ENCODE measurements at regions not wholly inside any gene's neighbourhood (a gene's known extent, or its start where the extent isn't known, plus 50 kb on each side); places are given as distances from the start of the nearest gene placed in this dataset.

- H3K4me3 ChIP-seq (ENCODE audit: low read depth, low read length) = no peak overlapping the region
- no peak for DNase-seq (ENCODE audit: low read depth)
- TF ChIP-seq, protein P1, sequence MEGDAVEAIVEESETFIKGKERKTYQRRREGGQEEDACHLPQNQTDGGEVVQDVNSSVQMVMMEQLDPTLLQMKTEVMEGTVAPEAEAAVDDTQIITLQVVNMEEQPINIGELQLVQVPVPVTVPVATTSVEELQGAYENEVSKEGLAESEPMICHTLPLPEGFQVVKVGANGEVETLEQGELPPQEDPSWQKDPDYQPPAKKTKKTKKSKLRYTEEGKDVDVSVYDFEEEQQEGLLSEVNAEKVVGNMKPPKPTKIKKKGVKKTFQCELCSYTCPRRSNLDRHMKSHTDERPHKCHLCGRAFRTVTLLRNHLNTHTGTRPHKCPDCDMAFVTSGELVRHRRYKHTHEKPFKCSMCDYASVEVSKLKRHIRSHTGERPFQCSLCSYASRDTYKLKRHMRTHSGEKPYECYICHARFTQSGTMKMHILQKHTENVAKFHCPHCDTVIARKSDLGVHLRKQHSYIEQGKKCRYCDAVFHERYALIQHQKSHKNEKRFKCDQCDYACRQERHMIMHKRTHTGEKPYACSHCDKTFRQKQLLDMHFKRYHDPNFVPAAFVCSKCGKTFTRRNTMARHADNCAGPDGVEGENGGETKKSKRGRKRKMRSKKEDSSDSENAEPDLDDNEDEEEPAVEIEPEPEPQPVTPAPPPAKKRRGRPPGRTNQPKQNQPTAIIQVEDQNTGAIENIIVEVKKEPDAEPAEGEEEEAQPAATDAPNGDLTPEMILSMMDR (IDR thresholded peaks at IDR 0.05; ENCODE audit: low read depth, low read length, missing control alignments) = no peak
- in situ Hi-C loops (cut with HindIII; ENCODE audit: low sequenced_read_pairs) = no loop called here
These were observed 54.5 kb upstream of the BTC start for GRCh38 chr4:74848774-74849173.

DNA sequence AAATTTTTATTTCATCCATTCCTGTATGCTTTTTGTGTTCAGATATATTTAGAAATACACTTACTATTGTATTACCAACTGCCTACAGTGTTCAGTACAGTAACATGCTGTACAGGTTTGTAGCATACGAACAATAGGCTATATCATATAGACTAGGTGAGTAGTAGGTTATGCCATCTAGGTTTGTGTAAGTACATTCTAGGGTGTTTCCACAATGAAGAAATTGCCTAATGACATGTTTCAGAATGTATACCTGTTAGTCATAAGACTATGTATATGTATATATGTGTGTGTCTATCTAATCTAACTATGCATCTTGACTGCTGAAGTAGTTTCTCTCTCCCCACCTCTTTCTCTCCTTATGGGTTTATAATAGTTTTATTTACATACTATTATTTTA lies 51.5 kb upstream of the BTC start:
- TF ChIP-seq, protein P1 (IDR thresholded peaks at IDR 0.05; ENCODE audit: low read depth, low read length, missing control alignments) = no peak
- no peak overlapping the region for H3K4me3 ChIP-seq (ENCODE audit: low read depth, low read length)
- no peak for DNase-seq (ENCODE audit: low read depth)
- in situ Hi-C loops (cut with HindIII; ENCODE audit: low sequenced_read_pairs) = no loop called here
